NCI-H510A treated with DMSO at 0.1 percent for 48 hours (cell line): ENCODE measurements at regions not wholly inside any gene's neighbourhood (a gene's known extent, or its start where the extent isn't known, plus 50 kb on each side); places are given as distances from the start of the nearest gene placed in this dataset.
A peak's percentile ranks its signal among the peaks of the same experiment; 100 is the strongest.

Experiments used
- DNase-seq: peaks from one replicate; lab custom pipeline; 2025; lab: John Stamatoyannopoulos, UW

- DNase-seq = no peak
Observed at GRCh38 chr20:22370137-22370536, 214.2 kb downstream of the FOXA2 start.

GRCh38 chr20:22369100-22369499 lies 215.3 kb downstream of the FOXA2 start:
- no peak for DNase-seq

GRCh38 chr20:22368235-22368634 lies 216.1 kb downstream of the FOXA2 start:
- DNase-seq = no peak

GRCh38 chr20:22366631-22367030 lies 217.7 kb downstream of the FOXA2 start:
- DNase-seq = no peak

- no peak for DNase-seq
Observed at GRCh38 chr20:22354647-22355046, 229.7 kb downstream of the FOXA2 start.

GRCh38 chr20:22353586-22353985 lies 230.8 kb downstream of the FOXA2 start:
- no peak for DNase-seq

- DNase-seq = no peak
Observed at GRCh38 chr20:22352019-22352418, 232.4 kb downstream of the FOXA2 start.

- no peak for DNase-seq
Observed at GRCh38 chr20:22350624-22351023, 233.7 kb downstream of the FOXA2 start.

- no peak for DNase-seq
Observed at GRCh38 chr20:22348010-22348409, 236.4 kb downstream of the FOXA2 start.

GRCh38 chr20:22346716-22347115 lies 237.7 kb downstream of the FOXA2 start:
- DNase-seq = no peak

GRCh38 chr20:22343612-22344011 lies 240.8 kb downstream of the FOXA2 start:
- no peak for DNase-seq

GRCh38 chr20:22342410-22342809 lies 242.0 kb downstream of the FOXA2 start:
- DNase-seq = no peak

GRCh38 chr20:22341508-22341907 lies 242.9 kb downstream of the FOXA2 start:
- DNase-seq = peak; percentile 68

GRCh38 chr20:22339946-22340345 lies 244.4 kb downstream of the FOXA2 start:
- no peak for DNase-seq

- DNase-seq = peak; percentile 95
Observed at GRCh38 chr20:22339091-22339881, 245.1 kb downstream of the FOXA2 start.

GRCh38 chr20:22338140-22338708 lies 246.1 kb downstream of the FOXA2 start:
- DNase-seq = no peak

- no peak for DNase-seq
Observed at GRCh38 chr20:22335210-22335609, 249.2 kb downstream of the FOXA2 start.

GRCh38 chr20:22333885-22334545 lies 250.4 kb downstream of the FOXA2 start:
- peak; percentile 97 for DNase-seq

GRCh38 chr20:22324505-22324904 lies 259.9 kb downstream of the FOXA2 start:
- DNase-seq = no peak

GRCh38 chr20:22322513-22322912 lies 261.9 kb downstream of the FOXA2 start:
- DNase-seq = no peak

GRCh38 chr20:22321191-22321590 lies 263.2 kb downstream of the FOXA2 start:
- no peak for DNase-seq

- no peak for DNase-seq
Observed at GRCh38 chr20:22320245-22320915, 264.0 kb downstream of the FOXA2 start.

GRCh38 chr20:22315771-22316170 lies 268.6 kb downstream of the FOXA2 start:
- DNase-seq = no peak
